ENCODE measurements at regions not wholly inside any gene's neighbourhood (a gene's known extent, or its start where the extent isn't known, plus 50 kb on each side); places are given as distances from the start of the nearest gene placed in this dataset.

DNA sequence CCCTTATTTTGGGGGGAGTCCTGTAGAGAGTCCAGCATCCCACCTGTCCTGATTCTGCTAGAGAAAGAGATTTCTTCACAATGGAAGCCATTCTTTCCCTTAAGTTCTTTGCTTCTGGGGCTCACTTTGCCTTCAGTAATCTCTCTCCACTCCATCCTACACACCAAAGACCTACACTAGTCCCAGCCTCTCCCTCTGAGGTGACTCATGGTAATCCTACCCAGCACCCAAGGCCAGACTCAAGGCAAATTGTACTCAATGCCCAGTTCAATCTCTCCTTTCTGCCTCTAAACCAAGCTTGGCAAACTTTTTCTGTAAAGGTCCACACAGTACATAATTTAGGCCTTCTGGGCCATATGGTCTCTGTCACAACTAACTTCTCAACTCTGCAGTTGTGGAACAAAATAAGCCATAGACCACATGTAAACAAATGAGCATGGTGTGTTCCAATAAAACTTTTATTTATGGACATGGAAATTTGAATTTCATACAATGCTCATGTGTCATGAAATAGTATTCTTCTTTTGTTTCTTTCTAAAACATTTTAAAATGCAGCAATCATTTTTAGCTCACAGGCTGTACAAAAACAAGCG lies 72.5 kb downstream of the MRPL46 start:
- H3K27ac ChIP-seq = no peak overlapping the region
- TF ChIP-seq, protein P1, sequence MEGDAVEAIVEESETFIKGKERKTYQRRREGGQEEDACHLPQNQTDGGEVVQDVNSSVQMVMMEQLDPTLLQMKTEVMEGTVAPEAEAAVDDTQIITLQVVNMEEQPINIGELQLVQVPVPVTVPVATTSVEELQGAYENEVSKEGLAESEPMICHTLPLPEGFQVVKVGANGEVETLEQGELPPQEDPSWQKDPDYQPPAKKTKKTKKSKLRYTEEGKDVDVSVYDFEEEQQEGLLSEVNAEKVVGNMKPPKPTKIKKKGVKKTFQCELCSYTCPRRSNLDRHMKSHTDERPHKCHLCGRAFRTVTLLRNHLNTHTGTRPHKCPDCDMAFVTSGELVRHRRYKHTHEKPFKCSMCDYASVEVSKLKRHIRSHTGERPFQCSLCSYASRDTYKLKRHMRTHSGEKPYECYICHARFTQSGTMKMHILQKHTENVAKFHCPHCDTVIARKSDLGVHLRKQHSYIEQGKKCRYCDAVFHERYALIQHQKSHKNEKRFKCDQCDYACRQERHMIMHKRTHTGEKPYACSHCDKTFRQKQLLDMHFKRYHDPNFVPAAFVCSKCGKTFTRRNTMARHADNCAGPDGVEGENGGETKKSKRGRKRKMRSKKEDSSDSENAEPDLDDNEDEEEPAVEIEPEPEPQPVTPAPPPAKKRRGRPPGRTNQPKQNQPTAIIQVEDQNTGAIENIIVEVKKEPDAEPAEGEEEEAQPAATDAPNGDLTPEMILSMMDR (IDR thresholded peaks at IDR 0.05) = no peak
- DNase-seq (no peak), ATAC-seq (no peak)
- H3K9me3 ChIP-seq = no peaks in the 10 kb centered on the region
- H3K36me3 ChIP-seq = no peaks in the 10 kb centered on the region
- intact Hi-C loops (cut with DNase I) = no loop called here
- no peaks in the 10 kb centered on the region for H3K4me1 ChIP-seq
- H3K27me3 ChIP-seq (ENCODE audit: low read depth) = peaks cover 4% of the 10 kb centered on the region
- no peak overlapping the region for H3K4me3 ChIP-seq

GRCh38 chr15:88393719-88394519 lies 73.3 kb downstream of the MRPL46 start:
- intact Hi-C loops (cut with DNase I) = no loop called here
- Histone ChIP-seq H3K27ac (no peak overlapping the region), H3K4me1 (no peaks in the 10 kb centered on the region), H3K4me3 (no peak overlapping the region), H3K36me3 (no peaks in the 10 kb centered on the region), H3K27me3 (ENCODE audit: low read depth) (peaks cover 4% of the 10 kb centered on the region), H3K9me3 (no peaks in the 10 kb centered on the region)
- ATAC-seq = no peak
- DNase-seq = no peak
- TF ChIP-seq, protein P1 (IDR thresholded peaks at IDR 0.05) = no peak

- H3K36me3 ChIP-seq = no peaks in the 10 kb centered on the region
- TF ChIP-seq, protein P1 (IDR thresholded peaks at IDR 0.05) = no peak
- intact Hi-C loops (cut with DNase I) = no loop called here
- H3K27me3 ChIP-seq (ENCODE audit: low read depth) = peaks cover 4% of the 10 kb centered on the region
- ATAC-seq = no peak
- no peaks in the 10 kb centered on the region for H3K9me3 ChIP-seq
- H3K4me1 ChIP-seq = no peaks in the 10 kb centered on the region
- no peak for DNase-seq
- H3K27ac ChIP-seq = no peak overlapping the region
- no peak overlapping the region for H3K4me3 ChIP-seq
These were observed 75.5 kb downstream of the MRPL46 start for GRCh38 chr15:88391700-88392099.

DNA sequence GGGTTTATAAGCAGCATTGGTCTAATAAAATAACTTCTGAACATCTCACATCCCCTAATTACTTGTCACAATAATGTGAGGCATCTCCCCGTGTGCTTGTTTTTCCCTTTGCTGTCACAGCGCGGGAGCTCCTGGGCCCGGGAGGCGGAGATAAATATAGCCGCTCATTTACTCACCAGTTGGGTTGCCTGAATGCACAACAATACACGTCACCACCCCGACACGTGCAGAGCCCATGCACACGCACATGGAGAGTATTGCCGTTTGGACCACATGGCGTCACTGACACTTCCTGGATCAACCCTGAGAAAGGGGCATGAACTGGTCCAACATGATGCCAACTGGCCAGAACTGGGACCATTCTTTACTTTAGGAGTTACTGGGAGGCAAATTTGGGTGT lies 76.2 kb downstream of the MRPL46 start:
- no peak overlapping the region for H3K4me3 ChIP-seq
- TF ChIP-seq, protein P1 (IDR thresholded peaks at IDR 0.05) = no peak
- no peaks in the 10 kb centered on the region for H3K9me3 ChIP-seq
- H3K27ac ChIP-seq = no peak overlapping the region
- peaks cover 4% of the 10 kb centered on the region for H3K27me3 ChIP-seq (ENCODE audit: low read depth)
- intact Hi-C loops (cut with DNase I) = no loop called here
- no peak for ATAC-seq
- no peaks in the 10 kb centered on the region for H3K36me3 ChIP-seq
- no peaks in the 10 kb centered on the region for H3K4me1 ChIP-seq
- no peak for DNase-seq

DNA sequence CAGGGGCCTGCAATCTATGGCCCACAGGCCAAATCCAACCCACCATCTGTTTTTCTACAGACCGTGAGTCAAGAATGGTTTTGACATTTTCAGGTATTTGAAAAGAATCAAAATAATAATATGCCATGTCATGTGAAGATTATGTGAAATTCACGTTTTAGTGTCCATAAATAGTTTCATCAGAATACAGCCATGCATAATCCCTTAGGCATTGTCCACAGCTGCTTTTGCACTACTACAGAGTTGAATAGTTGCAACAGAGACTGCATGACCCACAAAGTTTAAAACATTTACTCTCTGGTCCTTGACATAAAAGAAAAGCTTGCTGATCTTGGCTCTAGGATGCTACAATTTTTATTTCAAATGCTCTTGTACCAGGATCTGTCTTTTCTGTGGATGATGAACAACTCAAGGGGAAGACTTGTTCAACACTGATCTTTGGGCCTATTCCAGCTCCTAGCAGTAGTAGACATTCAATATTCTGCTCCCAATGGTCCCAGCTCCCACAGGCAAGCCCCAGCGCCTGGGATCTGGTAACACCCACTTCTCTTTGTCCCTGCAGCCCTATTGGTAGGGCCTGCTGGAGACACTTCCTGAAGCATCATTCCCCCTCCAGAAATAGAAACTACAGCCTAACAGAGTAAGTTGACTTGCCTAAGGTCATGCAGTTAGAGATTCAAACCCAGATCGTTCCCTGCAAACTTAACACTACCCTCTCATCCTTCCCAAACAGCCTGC lies 76.9 kb downstream of the MRPL46 start:
- DNase-seq = no peak
- Histone ChIP-seq H3K9me3 (no peaks in the 10 kb centered on the region), H3K4me3 (no peak overlapping the region), H3K4me1 (no peaks in the 10 kb centered on the region), H3K36me3 (no peaks in the 10 kb centered on the region), H3K27ac (no peak overlapping the region), H3K27me3 (ENCODE audit: low read depth) (peaks cover 4% of the 10 kb centered on the region)
- no peak for ATAC-seq
- TF ChIP-seq, protein P1 (IDR thresholded peaks at IDR 0.05) = no peak
- intact Hi-C loops (cut with DNase I) = no loop called here

Data from lower lobe of right lung (tissue), 2 donors.